AG09309 (cell line): ENCODE measurements at regions not wholly inside any gene's neighbourhood (a gene's known extent, or its start where the extent isn't known, plus 50 kb on each side); places are given as distances from the start of the nearest gene placed in this dataset.

Experiments used
- DNase-seq: peaks from one replicate; pipeline ENCODE4 v3.0.0-alpha.2; 2010; ENCODE audit warnings: low read depth
- H3K4me3 ChIP-seq: 2 replicates; pipeline ENCODE4 v1.5.1; 2011; ENCODE audit warnings: mild to moderate bottlenecking, low read depth, low read length, moderate library complexity; ENCODE audit not compliant: control insufficient read depth
- CTCF ChIP-seq: IDR thresholded peaks from 2 replicates; pipeline ENCODE4 v1.5.1; 2011; ENCODE audit warnings: mild to moderate bottlenecking, low read depth, low read length, inconsistent platforms; ENCODE audit not compliant: insufficient read depth, control insufficient read depth; ENCODE audit errors: missing control alignments

GRCh38 chr4:81606801-81607501 lies 135.2 kb upstream of the RASGEF1B start:
- no peak for TF ChIP-seq CTCF
- DNase-seq = no peak
- no peak overlapping the region for H3K4me3 ChIP-seq

GRCh38 chr4:81606166-81606565 lies 134.5 kb upstream of the RASGEF1B start:
- H3K4me3 ChIP-seq = no peak overlapping the region
- TF ChIP-seq CTCF = no peak
- no peak for DNase-seq

GRCh38 chr4:81605271-81605670 lies 133.6 kb upstream of the RASGEF1B start:
- H3K4me3 ChIP-seq = no peak overlapping the region
- DNase-seq = no peak
- no peak for TF ChIP-seq CTCF

- no peak for TF ChIP-seq CTCF
- no peak for DNase-seq
- no peak overlapping the region for H3K4me3 ChIP-seq
Measured at GRCh38 chr4:81604683-81605218, 133.0 kb upstream of the RASGEF1B start.

- no peak overlapping the region for H3K4me3 ChIP-seq
- DNase-seq = no peak
- TF ChIP-seq CTCF = no peak
Measured at GRCh38 chr4:81602854-81603253, 131.1 kb upstream of the RASGEF1B start.

- DNase-seq = no peak
- no peak for TF ChIP-seq CTCF
Measured at GRCh38 chr4:81601358-81601694, 129.6 kb upstream of the RASGEF1B start.

More at GRCh38 chr4:81601358-81601694, 129.6 kb upstream of the RASGEF1B start:
- H3K4me3 ChIP-seq = no peak overlapping the region
